Activated B cell treated with CpG ODN at 0.5 μM for 24 hours (primary cell): ENCODE measurements at regions not wholly inside any gene's neighbourhood (a gene's known extent, or its start where the extent isn't known, plus 50 kb on each side); places are given as distances from the start of the nearest gene placed in this dataset.

Experiments used
- ATAC-seq: fragments of 200-7000 bp; cut with Tn5 transposase; one replicate; pipeline ENCODE4 v1.10.0; 2021; ENCODE audit warnings: low read depth, mild to moderate bottlenecking, moderate library complexity
- CTCF ChIA-PET: fragments of 350-600 bp; sonication (Branson Sonifier 250); formaldehyde crosslinking; loops from one replicate; lab custom pipeline; 2021; ENCODE audit warnings: antibody characterized with exemption; lab: Charles Lee
- POLR2A ChIA-PET: fragments of 350-600 bp; sonication (Branson Sonifier 250); formaldehyde crosslinking; loops from one replicate; lab custom pipeline; 2021; ENCODE audit warnings: antibody characterized with exemption; lab: Charles Lee
- DNase-seq: peaks from one replicate; pipeline ENCODE4 v3.0.0; 2022
- H3K27ac Mint-ChIP-seq: one replicate; pipeline ENCODE4 v1.8.0; 2020; ENCODE audit warnings: mixed read lengths
- H3K27me3 Mint-ChIP-seq: one replicate; pipeline ENCODE4 v1.8.0; 2021; ENCODE audit warnings: mixed read lengths
- H3K36me3 Mint-ChIP-seq: one replicate; pipeline ENCODE4 v1.8.0; 2021; ENCODE audit warnings: low read depth, mixed read lengths
- H3K4me1 Mint-ChIP-seq: one replicate; pipeline ENCODE4 v1.8.0; 2021; ENCODE audit warnings: mixed read lengths
- H3K4me3 Mint-ChIP-seq: one replicate; pipeline ENCODE4 v1.8.0; 2020; ENCODE audit warnings: mild to moderate bottlenecking, mixed read lengths
- H3K9me3 Mint-ChIP-seq: one replicate; pipeline ENCODE4 v1.8.0; 2020; ENCODE audit warnings: mixed read lengths
- intact Hi-C: fragments of 100-400 bp; cut with micrococcal nuclease; formaldehyde crosslinking; loops from one replicate; pipeline ENCODE4 v1.15.1; 2024
- TF ChIP-seq, protein P1 (sequence below): fragments of 200-600 bp; IDR thresholded peaks from one replicate; pipeline ENCODE4 v1.8.0; 2022; ENCODE audit warnings: antibody characterized with exemption, mild to moderate bottlenecking

- intact Hi-C loops: no loop called here
Measured at GRCh38 chr2:225894236-225894980, 494.9 kb downstream of the NYAP2 start.

GRCh38 chr2:225893151-225893550 is 493.6 kb downstream of the NYAP2 start:
- CTCF ChIA-PET: no interaction called here

More at GRCh38 chr2:225894236-225894980, 494.9 kb downstream of the NYAP2 start:
- no peak for ATAC-seq
- Mint-ChIP-seq H3K9me3 (no peaks in the 10 kb centered on the region), H3K36me3 (no peaks in the 10 kb centered on the region), H3K27me3 (peaks cover 6% of the 10 kb centered on the region), H3K27ac (no peak overlapping the region), H3K4me3 (no peak overlapping the region), H3K4me1 (no peaks in the 10 kb centered on the region)
- no peak for DNase-seq
- TF ChIP-seq, protein P1, sequence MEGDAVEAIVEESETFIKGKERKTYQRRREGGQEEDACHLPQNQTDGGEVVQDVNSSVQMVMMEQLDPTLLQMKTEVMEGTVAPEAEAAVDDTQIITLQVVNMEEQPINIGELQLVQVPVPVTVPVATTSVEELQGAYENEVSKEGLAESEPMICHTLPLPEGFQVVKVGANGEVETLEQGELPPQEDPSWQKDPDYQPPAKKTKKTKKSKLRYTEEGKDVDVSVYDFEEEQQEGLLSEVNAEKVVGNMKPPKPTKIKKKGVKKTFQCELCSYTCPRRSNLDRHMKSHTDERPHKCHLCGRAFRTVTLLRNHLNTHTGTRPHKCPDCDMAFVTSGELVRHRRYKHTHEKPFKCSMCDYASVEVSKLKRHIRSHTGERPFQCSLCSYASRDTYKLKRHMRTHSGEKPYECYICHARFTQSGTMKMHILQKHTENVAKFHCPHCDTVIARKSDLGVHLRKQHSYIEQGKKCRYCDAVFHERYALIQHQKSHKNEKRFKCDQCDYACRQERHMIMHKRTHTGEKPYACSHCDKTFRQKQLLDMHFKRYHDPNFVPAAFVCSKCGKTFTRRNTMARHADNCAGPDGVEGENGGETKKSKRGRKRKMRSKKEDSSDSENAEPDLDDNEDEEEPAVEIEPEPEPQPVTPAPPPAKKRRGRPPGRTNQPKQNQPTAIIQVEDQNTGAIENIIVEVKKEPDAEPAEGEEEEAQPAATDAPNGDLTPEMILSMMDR: no peak
- ChIA-PET POLR2A (no interaction called here), CTCF (interaction anchor here (0.7 kb wide), 1 partner anchor 440 kb away, joined by 5 read pairs; no protein-coding TSS in a partner anchor)

DNA sequence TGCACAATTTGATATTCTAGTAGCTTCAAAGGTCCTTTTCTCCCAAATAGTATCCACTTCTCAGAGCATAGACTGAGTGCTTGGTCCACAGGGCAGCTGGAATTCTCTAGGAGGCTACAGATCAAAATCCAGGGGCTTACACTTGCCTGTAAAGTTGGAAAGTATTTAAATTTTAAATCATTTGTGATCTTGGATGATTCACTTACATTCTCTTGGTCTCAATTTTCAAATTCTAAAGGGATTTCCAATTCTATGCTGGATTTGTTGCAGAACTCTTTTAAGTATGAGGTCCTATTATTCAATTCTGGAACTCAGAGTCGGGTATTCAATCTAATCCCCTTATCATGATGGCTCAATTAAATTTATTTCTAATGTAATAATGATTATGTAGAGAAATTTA is 492.3 kb downstream of the NYAP2 start:
- no peak overlapping the region for H3K27ac Mint-ChIP-seq
- H3K9me3 Mint-ChIP-seq: no peaks in the 10 kb centered on the region
- ATAC-seq (no peak), DNase-seq (no peak)
- peaks cover 6% of the 10 kb centered on the region for H3K27me3 Mint-ChIP-seq
- POLR2A ChIA-PET: no interaction called here
- CTCF ChIA-PET: interaction anchor here (1.1 to 4.2 kb wide), 2 partner anchors 909 to 1094 kb away, joined by 3 to 59 read pairs; partner anchors contain the start of gene IRS1
- intact Hi-C loops: no loop called here
- H3K4me3 Mint-ChIP-seq: no peak overlapping the region
- no peaks in the 10 kb centered on the region for H3K4me1 Mint-ChIP-seq
- TF ChIP-seq, protein P1: no peak
- H3K36me3 Mint-ChIP-seq: no peaks in the 10 kb centered on the region

More at GRCh38 chr2:225893151-225893550, 493.6 kb downstream of the NYAP2 start:
- no peak overlapping the region for H3K4me3 Mint-ChIP-seq
- H3K36me3 Mint-ChIP-seq: no peaks in the 10 kb centered on the region
- H3K9me3 Mint-ChIP-seq: no peaks in the 10 kb centered on the region
- DNase-seq: no peak
- ATAC-seq: no peak
- no peak overlapping the region for H3K27ac Mint-ChIP-seq
- no peaks in the 10 kb centered on the region for H3K4me1 Mint-ChIP-seq
- peaks cover 6% of the 10 kb centered on the region for H3K27me3 Mint-ChIP-seq
- TF ChIP-seq, protein P1: no peak
- intact Hi-C loops: no loop called here
- POLR2A ChIA-PET: no interaction called here

DNA sequence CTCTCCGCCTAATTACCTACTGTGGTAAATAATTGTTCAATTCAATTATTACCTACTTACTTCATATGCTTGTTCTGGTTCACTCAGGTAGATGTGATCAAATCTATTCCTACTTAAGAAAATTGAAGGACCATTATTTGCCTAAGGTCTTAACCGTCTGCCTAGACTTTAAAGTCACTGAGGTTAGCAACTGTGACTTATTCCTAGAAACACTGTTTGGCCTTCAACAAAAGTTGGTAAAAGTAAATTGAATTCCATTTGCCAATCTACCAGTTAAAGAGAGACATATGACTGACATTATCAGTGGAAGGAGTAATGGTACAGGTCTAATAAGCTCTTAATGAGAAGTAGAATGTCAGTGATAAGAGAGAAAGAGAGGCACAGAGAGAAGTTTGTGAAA is 491.5 kb downstream of the NYAP2 start:
- TF ChIP-seq, protein P1: no peak
- CTCF ChIA-PET: interaction anchor here (1.1 to 4.2 kb wide), 2 partner anchors 910 to 1095 kb away, joined by 3 to 59 read pairs; partner anchors contain the start of gene IRS1
- POLR2A ChIA-PET: no interaction called here
- Mint-ChIP-seq H3K36me3 (no peaks in the 10 kb centered on the region), H3K4me1 (no peaks in the 10 kb centered on the region), H3K27me3 (peaks cover 4% of the 10 kb centered on the region), H3K27ac (no peak overlapping the region), H3K9me3 (no peaks in the 10 kb centered on the region), H3K4me3 (no peak overlapping the region)
- DNase-seq (no peak), ATAC-seq (no peak)
- intact Hi-C loops: no loop called here

- DNase-seq: no peak
- intact Hi-C loops: loop anchor here (1.0 to 2.0 kb wide), 5 partner anchors 221 to 1347 kb away; no protein-coding TSS in a partner anchor
- POLR2A ChIA-PET: interaction anchor here (0.6 kb wide), 1 partner anchor 910 kb away, joined by 5 read pairs; the partner anchor contains the start of gene IRS1
Measured at GRCh38 chr2:225889452-225889851, 489.9 kb downstream of the NYAP2 start.

More at GRCh38 chr2:225889452-225889851, 489.9 kb downstream of the NYAP2 start:
- Mint-ChIP-seq H3K4me1 (no peaks in the 10 kb centered on the region), H3K27ac (no peak overlapping the region), H3K36me3 (no peaks in the 10 kb centered on the region), H3K27me3 (peaks cover 4% of the 10 kb centered on the region), H3K9me3 (no peaks in the 10 kb centered on the region), H3K4me3 (no peak overlapping the region)
- peak; percentile 47 for ATAC-seq
- CTCF ChIA-PET: interaction anchor here (0.9 to 4.2 kb wide), 11 partner anchors 9 to 1349 kb away, joined by 3 to 59 read pairs (median 3); partner anchors contain the start of gene IRS1
- TF ChIP-seq, protein P1: no peak
